ENCODE measurements at regions not wholly inside any gene's neighbourhood (a gene's known extent, or its start where the extent isn't known, plus 50 kb on each side); places are given as distances from the start of the nearest gene placed in this dataset.

DNA sequence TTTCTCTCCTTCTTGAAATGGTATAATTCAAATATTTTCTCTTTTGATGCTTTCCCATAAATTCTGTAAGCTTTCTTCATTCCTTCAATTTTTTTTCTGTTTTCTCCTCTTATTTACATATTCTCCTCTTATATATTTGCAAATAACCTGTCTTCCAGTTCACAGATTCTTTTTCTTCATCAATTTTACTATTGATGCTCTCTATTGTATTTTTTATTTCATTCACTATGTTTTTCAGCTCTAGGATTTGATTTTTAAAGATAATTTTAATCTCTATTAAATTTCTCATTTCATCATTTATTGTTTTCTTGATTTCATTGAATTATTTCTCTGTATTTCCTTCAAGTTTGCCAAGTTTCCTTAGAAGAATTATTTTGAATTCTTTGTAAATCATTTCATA lies 54.0 kb upstream of the PRPS1L1 start:
- DNase-seq, result no peak

DNA sequence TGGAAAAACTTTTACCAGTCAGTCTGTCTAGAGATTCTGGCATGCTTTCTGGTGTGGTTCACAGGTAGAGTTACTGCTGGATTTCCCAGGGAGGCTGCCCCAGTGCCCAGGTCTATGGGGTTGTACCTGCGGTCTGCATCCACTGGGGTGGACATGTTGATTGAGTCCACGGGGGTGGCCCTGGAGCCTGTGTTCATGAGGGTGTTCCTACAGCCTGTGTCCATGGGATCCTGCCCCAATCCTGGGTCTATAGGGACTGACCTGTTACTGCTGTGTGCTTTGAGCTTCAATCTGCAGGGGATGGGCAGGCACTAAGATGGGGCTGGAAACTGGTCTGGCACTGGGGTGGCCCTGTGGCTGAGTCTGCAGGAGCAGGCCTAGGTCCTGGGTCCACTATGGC lies 54.5 kb upstream of the PRPS1L1 start:
- DNase-seq, result no peak

DNA sequence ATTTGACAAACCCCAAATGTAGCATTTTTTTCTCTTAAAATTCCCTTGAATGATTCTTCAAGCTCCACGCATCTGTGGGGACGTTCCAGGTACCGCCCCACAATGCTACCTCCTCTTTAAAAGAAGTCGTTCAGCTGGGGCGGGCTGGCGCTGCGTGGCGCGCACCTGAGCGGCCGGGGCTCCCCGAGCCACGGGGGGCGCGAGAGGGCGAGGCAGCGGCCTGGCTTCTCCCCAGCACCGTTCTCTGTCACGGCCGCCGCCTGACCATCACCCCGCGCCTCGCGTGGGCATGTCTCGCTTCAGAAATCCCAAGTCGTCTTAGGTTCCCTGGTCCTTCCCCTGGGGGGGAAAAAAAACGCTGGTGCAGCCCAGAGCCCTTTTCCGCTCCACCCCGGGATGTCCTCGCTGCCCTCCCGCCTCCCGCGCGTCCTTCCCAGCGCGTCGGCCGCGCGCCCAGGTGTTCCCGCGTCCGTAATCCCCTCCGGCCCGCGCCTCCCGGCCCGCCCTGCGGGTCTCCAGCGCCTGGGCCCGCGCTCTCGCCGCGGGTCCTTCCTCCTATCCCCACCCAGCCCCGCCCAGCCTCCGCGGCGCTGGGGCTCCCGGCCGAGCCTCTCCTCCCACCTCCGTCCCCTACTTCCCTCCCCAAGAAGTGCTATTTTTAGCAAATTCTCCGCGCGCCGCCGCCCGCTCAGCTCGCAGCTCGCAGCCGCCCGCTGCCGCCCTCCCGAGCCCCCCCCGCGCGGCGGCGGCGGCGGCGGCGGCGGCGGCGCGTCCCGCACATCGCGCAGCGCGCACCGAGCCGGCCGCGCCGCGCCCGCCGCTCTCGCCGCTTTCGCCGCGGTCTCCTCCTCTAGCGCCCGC lies 58.7 kb upstream of the PRPS1L1 start:
- no peak for DNase-seq

GRCh38 chr7:18087026-18087686 lies 59.5 kb upstream of the PRPS1L1 start:
- no peak for DNase-seq

DNA sequence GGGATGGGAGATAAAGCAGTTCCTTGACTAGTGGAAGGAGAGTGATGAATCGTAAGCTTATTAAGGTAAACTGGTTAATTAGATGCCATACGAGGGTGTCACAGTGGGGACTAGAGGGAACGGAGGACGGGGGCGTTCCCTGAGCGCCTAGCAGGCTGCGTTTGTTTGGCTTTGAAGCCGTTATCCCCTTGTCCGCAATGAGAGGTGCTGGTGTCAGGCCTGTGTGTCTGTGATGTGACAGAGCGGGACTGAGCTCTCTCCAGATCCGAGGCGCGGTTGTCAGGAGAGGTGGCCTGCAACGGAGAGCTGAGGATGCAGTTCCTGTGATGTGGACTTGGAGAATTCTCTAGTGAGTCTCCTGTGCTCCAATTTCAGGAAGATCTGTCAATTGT lies 60.0 kb upstream of the PRPS1L1 start:
- no peak for DNase-seq

DNA sequence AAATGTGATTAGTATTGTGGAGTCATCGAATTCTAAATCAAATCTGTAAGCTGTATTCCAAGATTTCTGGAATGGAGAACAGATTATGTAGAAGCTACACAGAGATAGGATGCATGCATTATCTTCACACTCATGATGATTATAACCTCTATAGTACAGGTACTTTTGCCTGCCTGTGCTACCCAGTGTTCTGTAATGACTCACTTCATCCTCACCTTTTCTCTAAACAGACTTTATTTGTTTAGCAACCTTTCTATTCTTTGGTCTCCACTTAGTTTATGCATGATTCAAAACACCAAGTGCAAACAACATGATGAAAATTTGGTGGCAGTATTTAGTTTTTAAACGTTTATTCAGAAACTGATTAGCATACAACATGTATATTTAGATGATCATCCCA lies 68.4 kb upstream of the PRPS1L1 start:
- no peak for DNase-seq

GRCh38 chr7:18102576-18102975 lies 74.9 kb upstream of the PRPS1L1 start:
- DNase-seq, result no peak

- no peak for DNase-seq
Observed at GRCh38 chr7:18103436-18104218, 76.0 kb upstream of the PRPS1L1 start.

DNA sequence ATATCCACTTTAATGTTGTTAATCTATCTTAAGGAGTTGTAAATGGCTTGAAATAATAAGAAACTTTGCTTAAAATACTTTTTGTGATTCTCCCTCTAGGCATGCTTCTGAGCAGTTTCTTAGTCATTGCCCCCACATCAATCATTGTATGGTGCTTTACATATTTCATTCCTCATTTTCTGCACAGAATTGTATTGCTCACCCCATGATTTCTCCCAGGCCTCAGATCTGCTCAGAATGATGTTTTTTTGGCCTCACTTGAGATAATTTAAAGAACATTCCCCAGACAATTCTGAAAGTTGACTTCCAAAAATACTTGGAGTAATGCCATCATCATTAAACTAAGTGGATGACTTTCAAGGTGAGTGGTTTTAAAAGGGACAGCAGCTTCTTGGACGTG lies 82.1 kb upstream of the PRPS1L1 start:
- DNase-seq, result no peak

- no peak for DNase-seq
Observed at GRCh38 chr7:18116661-18117060, 89.0 kb upstream of the PRPS1L1 start.

DNA sequence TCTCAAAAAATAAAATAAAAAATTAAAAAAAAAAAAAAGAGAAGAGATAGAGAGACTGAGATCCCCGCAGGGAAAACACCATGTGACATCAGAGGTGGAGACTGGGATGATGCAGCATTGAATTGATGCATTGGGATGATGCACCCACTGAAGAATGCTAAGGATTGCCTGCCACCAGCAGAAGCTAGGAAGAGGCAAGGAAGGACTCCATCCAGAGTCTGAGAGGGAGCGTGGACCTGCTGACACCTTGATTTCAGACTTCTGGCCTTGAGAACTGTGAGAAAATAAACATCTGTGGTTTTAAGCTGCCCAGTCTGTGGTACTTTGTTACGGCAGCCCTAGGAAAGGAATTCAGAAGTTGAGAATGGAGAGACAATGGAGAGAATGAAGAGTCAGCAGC lies 89.8 kb upstream of the PRPS1L1 start:
- DNase-seq, result no peak

DNA sequence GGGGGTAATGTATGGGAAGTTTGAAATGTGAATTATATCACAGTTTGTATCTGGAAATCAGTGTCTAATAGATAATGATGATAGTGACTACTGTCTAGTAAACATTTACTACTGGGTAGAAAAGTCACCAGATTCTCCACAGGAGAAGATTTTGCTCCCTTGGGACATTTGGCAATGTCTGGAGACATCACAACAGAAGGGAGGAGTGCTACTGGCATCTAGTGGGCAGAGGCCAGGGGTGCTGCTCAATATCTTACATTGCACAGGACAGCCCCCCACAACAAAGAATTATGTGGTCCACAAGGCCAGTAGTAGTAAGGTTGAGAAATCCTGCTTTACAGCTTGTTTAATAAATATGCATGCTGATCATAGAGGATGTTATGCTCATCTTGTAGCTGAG lies 92.3 kb upstream of the PRPS1L1 start:
- DNase-seq, result no peak

DNA sequence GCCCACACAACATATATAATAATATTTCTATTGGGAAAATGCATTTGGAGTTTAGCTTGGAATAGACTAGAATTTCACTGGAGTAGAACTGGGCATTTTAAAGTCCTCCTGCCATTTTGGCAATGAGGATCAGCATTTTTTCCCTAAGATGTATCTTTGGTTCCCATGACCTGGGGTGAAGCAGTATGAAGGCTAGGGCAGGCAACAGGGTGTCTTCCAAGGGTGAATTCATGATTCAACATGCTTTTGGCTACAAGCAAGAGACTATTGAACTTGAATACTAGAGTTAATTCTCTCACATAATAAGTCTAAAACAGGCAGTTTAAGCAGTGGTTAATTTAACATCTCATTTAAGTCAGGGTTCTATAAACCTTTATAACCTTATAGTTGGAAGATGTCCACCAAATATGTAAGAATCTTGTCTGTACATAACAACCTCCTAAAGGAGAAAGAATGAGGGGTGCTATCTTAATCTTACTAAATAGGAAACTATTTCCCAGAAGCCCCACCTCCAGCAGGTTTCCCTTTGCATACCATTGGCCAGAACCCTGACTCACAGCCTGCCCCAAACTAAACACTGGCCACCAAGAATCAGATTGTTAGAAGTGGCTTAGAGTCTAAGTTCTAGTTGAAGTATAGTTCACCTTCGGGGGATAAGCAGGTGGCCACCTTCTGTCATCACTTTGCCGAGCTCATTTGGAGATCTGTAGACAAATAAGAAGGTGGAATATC lies 96.0 kb upstream of the PRPS1L1 start:
- no peak for DNase-seq

GRCh38 chr7:18125476-18125875 lies 97.8 kb upstream of the PRPS1L1 start:
- no peak for DNase-seq

DNA sequence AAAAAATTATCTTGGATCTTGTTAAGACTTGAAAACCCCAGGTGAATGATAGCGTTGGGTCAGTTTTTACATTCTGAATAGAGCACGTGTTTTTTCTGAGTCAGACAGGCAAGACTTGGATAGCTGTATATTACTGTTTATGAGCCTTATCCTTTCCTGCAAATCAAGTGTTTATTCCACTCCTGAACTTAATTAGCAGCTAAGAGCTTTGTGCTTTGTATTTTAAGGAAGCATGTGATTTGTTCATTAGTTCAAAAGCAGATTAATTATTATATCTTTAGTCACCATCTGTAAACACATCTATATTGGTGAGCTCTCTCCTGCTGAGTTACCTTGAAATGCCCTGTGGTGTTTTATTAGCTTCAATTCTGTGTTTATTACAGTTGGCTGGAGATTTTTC lies 98.6 kb upstream of the PRPS1L1 start:
- no peak for DNase-seq

GRCh38 chr7:18128846-18129245 lies 101.2 kb upstream of the PRPS1L1 start:
- DNase-seq, result no peak

GRCh38 chr7:18132811-18133210 lies 105.2 kb upstream of the PRPS1L1 start:
- no peak for DNase-seq

GRCh38 chr7:18133921-18134320 lies 106.3 kb upstream of the PRPS1L1 start:
- DNase-seq, result no peak

DNA sequence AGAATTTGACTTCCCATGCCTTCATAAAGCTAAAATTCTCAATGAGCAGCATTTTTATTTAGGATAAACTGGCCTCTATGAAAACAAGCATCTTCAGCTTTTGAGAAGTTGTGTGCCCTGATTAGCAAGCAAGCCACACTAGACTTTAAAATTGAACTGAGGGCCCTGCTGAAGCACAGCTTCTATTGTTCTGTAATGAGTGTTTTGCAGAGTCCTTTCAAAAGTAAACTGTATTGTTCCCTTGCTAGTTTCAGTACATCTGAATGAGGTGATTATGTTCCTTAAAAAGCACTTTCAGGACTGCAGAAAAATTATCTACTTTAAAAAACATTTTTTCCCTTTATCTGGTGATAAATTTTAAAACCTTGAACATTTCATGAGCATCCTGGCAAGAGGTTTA lies 113.3 kb upstream of the PRPS1L1 start:
- DNase-seq, result no peak

DNA sequence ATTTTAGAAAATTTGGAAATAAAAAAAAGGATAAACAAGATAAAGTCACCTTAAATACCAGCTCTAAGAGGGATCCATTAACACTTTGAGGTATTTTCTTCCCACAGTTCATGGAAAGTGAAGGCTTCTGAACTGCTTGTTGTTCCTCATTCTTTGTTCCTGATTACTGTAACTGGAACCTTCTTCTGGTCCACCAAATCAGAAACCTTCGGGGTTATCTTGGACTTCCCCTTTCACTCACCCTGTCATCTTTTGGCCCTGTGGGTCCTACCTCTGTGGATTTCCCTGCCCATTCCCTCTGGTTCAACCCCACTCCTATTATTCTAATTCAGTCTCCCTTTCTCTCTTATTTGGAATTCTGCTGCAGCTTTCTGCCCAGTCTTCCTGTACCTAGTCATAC lies 116.5 kb upstream of the PRPS1L1 start:
- no peak for DNase-seq

DNA sequence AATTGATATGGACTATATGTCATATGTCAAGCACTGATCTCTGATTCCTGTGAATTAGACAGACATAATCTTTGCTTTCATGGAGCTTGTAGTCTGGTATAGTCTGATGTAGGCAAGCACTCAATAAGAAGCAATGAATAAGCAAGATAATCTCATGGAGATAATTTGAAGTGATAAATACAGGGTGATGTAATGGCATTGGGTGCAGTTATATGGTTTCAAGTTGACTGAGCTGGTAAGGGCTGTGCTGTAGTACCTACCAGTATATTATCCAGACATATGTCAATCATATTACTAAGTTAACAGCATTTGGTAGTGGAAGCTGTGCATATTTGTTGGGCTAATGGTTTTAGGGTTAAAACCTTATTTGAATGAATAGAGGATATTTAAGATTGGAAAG lies 117.5 kb upstream of the PRPS1L1 start:
- no peak for DNase-seq

DNA sequence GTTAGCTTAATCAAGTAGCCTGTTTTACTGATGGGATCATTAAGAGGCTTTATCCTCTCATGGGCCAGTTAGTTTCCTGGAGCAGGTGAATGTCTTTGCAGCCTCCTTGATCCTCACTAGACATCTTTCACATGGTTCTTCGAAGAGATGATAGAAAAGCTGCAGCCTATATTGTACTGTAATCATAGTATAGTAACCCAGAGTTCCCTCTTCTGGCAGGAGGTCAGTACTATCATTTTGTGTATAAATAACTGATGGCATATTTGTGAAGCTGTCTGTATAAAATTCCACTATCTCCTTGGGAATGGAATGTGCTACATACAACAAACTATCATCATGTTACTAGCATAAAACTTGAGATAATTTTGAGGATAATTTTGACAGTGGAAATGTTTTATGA lies 123.8 kb upstream of the PRPS1L1 start:
- no peak for DNase-seq

- no peak for DNase-seq
Observed at GRCh38 chr7:18153183-18153748, 125.6 kb upstream of the PRPS1L1 start.
